ENCODE measurements at regions not wholly inside any gene's neighbourhood (a gene's known extent, or its start where the extent isn't known, plus 50 kb on each side); places are given as distances from the start of the nearest gene placed in this dataset.

DNA sequence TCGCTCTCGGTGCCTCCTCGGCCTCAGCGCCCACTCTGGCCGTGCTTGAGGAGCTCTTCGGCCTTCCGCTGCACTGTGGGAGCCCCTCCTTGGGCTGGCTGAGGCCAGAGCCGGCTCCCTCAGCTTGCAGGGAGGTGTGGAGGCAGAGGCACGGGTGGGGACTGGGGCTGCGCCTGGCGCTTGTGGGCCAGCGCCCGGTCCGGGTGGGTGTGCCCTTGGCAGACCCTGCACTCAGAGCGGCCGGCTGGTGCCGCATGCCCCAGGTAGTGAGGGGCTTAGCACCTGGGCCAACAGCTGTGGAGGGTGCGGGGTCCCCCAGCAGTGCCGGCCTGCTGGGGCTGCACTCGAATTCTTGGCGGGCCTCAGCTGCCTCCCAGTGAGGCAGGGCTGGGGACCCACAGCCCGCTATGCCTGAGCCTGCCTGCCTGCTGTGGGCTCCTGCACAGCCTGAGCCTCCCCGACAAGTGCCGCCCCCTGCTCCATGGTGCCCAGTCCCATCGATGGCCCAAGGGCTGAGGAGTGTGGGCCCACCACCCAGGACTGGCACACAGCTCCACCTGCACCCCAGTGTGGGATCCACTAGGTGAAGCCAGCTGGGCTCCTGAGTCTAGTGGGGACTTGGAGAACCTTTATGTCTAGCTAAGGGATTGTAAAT, 2085.2 kb upstream of the ACO1 start:
- H3K27me3 Mint-ChIP-seq (ENCODE audit: insufficient read depth, unreplicated experiment) = no peaks in the 10 kb centered on the region
- H3K4me1 ChIP-seq = peaks cover 5% of the 10 kb centered on the region; the same call in 1 of the 2 replicates

DNA sequence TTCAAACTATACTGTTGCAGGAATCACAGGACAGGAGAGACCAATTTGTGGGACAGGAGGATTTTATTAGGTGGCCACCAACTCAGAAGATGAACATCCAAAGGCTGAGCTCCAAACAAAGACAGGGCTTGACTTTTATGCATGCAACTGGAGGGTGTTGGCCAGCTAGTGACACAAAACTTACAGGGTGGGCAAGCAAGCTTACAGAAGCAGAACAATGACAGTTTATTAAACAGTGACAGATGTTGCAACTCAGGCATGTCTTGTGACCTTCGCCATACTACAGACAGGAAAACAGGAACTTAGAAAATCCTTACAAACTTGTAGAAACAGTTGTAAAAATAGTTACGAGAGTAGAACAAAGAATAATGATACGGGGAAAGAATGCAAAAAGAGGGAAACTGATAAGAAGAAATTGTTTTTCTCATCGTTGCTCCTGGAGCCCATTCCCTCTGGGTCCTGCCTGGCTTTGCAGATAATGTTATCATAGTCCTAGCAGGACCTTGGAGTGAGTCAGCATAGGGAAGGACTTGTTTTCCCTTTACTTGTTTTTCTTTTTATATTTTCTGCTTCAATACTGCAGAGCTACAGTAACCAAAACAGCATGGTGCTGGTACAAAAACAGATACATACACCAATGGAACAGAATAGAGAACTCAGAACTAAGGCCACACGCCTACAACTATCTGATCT, 2083.0 kb upstream of the ACO1 start:
- no TSS peak for BruUV-seq (replicated peaks)
- H3K9me3 ChIP-seq = no peaks in the 10 kb centered on the region
- no peak overlapping the region for H3K27ac Mint-ChIP-seq (ENCODE audit: unreplicated experiment)
- H3K4me3 Mint-ChIP-seq (ENCODE audit: unreplicated experiment) = no peak overlapping the region
- no peaks in the 10 kb centered on the region for H3K27me3 Mint-ChIP-seq (ENCODE audit: insufficient read depth, unreplicated experiment)
- peaks cover 5% of the 10 kb centered on the region; the same call in 1 of the 2 replicates for H3K4me1 ChIP-seq
- H3K36me3 Mint-ChIP-seq (ENCODE audit: insufficient read depth, unreplicated experiment) = no peaks in the 10 kb centered on the region
- TF ChIP-seq, protein P1, sequence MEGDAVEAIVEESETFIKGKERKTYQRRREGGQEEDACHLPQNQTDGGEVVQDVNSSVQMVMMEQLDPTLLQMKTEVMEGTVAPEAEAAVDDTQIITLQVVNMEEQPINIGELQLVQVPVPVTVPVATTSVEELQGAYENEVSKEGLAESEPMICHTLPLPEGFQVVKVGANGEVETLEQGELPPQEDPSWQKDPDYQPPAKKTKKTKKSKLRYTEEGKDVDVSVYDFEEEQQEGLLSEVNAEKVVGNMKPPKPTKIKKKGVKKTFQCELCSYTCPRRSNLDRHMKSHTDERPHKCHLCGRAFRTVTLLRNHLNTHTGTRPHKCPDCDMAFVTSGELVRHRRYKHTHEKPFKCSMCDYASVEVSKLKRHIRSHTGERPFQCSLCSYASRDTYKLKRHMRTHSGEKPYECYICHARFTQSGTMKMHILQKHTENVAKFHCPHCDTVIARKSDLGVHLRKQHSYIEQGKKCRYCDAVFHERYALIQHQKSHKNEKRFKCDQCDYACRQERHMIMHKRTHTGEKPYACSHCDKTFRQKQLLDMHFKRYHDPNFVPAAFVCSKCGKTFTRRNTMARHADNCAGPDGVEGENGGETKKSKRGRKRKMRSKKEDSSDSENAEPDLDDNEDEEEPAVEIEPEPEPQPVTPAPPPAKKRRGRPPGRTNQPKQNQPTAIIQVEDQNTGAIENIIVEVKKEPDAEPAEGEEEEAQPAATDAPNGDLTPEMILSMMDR (IDR thresholded peaks at IDR 0.05; ENCODE audit: insufficient read depth in 1 of 2, low read depth in 1 of 2, low read length in 1 of 2, severe bottlenecking in 1 of 2, unreplicated experiment in 1 of 2) = no peak
- H3K4me1 Mint-ChIP-seq (ENCODE audit: low read depth, unreplicated experiment) = peaks cover 8% of the 10 kb centered on the region
- CTCF ChIA-PET = no interaction called here
- intact Hi-C loops (cut with micrococcal nuclease; ENCODE audit: unreplicated experiment) = loop anchor here (10.0 kb wide), 1 partner anchor 63 kb away; no protein-coding TSS in a partner anchor
- H3K4me3 ChIP-seq (ENCODE audit: low read depth, low read length) = no peak overlapping the region
- no peak for DNase-seq
- no peaks in the 10 kb centered on the region for H3K36me3 ChIP-seq (ENCODE audit: control insufficient read depth, insufficient read depth, low read length)
- POLR2A ChIA-PET = no interaction called here
- H3K27me3 ChIP-seq (replicated peaks; ENCODE audit: control insufficient read depth, insufficient read depth, low read length) = no peaks in the 10 kb centered on the region
- peaks cover 9% of the 10 kb centered on the region for H3K9me3 Mint-ChIP-seq (ENCODE audit: unreplicated experiment)

More for the DNA sequence above, 2085.2 kb upstream of the ACO1 start:
- TF ChIP-seq, protein P1 (IDR thresholded peaks at IDR 0.05; ENCODE audit: insufficient read depth in 1 of 2, low read depth in 1 of 2, low read length in 1 of 2, severe bottlenecking in 1 of 2, unreplicated experiment in 1 of 2) = no peak
- no peak overlapping the region for H3K4me3 ChIP-seq (ENCODE audit: low read depth, low read length)
- no peak overlapping the region for H3K4me3 Mint-ChIP-seq (ENCODE audit: unreplicated experiment)
- peaks cover 8% of the 10 kb centered on the region for H3K4me1 Mint-ChIP-seq (ENCODE audit: low read depth, unreplicated experiment)
- H3K27me3 ChIP-seq (replicated peaks; ENCODE audit: control insufficient read depth, insufficient read depth, low read length) = no peaks in the 10 kb centered on the region
- H3K27ac Mint-ChIP-seq (ENCODE audit: unreplicated experiment) = no peak overlapping the region
- intact Hi-C loops (cut with micrococcal nuclease; ENCODE audit: unreplicated experiment) = no loop called here
- POLR2A ChIA-PET = no interaction called here
- no TSS peak for BruUV-seq (replicated peaks)
- CTCF ChIA-PET = no interaction called here
- peaks cover 9% of the 10 kb centered on the region for H3K9me3 Mint-ChIP-seq (ENCODE audit: unreplicated experiment)
- no peaks in the 10 kb centered on the region for H3K9me3 ChIP-seq
- no peaks in the 10 kb centered on the region for H3K36me3 ChIP-seq (ENCODE audit: control insufficient read depth, insufficient read depth, low read length)
- no peaks in the 10 kb centered on the region for H3K36me3 Mint-ChIP-seq (ENCODE audit: insufficient read depth, unreplicated experiment)
- DNase-seq = no peak

DNA sequence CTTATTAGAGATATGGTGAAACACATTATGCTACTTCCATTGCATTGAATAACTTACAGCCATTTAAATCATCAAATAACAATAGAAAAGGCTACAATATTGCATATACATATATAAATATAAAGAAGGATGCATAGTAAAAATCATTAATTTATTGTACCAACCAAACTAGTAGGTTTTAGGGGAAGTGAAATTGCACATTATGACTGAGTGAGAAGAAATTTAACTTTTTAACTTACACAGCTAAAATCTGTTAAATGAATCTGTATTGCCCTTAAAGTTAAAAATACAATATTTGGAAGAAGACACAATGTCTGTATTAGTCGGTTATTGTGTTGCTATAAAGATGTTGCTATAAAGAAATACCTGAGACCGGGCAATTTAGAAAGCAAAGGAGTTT, 2073.7 kb upstream of the ACO1 start:
- Mint-ChIP-seq H3K4me3 (ENCODE audit: unreplicated experiment) (no peak overlapping the region), H3K27ac (ENCODE audit: unreplicated experiment) (no peak overlapping the region), H3K9me3 (ENCODE audit: unreplicated experiment) (no peaks in the 10 kb centered on the region), H3K4me1 (ENCODE audit: low read depth, unreplicated experiment) (no peaks in the 10 kb centered on the region), H3K27me3 (ENCODE audit: insufficient read depth, unreplicated experiment) (no peaks in the 10 kb centered on the region), H3K36me3 (ENCODE audit: insufficient read depth, unreplicated experiment) (no peaks in the 10 kb centered on the region)
- POLR2A ChIA-PET = no interaction called here
- no peaks in the 10 kb centered on the region; the same call in 1 of the 2 replicates for H3K9me3 ChIP-seq
- intact Hi-C loops (cut with micrococcal nuclease; ENCODE audit: unreplicated experiment) = no loop called here
- CTCF ChIA-PET = no interaction called here
- DNase-seq = no peak
- no peaks in the 10 kb centered on the region for H3K4me1 ChIP-seq
- TF ChIP-seq, protein P1 (IDR thresholded peaks at IDR 0.05; ENCODE audit: insufficient read depth in 1 of 2, low read depth in 1 of 2, low read length in 1 of 2, severe bottlenecking in 1 of 2, unreplicated experiment in 1 of 2) = no peak
- no peaks in the 10 kb centered on the region for H3K36me3 ChIP-seq (ENCODE audit: control insufficient read depth, insufficient read depth, low read length)
- no TSS peak for BruUV-seq (replicated peaks)
- H3K27me3 ChIP-seq (replicated peaks; ENCODE audit: control insufficient read depth, insufficient read depth, low read length) = no peaks in the 10 kb centered on the region
- H3K4me3 ChIP-seq (ENCODE audit: low read depth, low read length) = no peak overlapping the region
